C4-2B (cell line): ENCODE measurements at regions not wholly inside any gene's neighbourhood (a gene's known extent, or its start where the extent isn't known, plus 50 kb on each side); places are given as distances from the start of the nearest gene placed in this dataset.
"Not testable (repeated sequence)": the region's sequence is repeated elsewhere in the genome, so short reads cannot be mapped to it uniquely, and the experiment has no call there.

Experiments
- ZFX ChIP-seq: fragments of 450-650 bp; IDR thresholded peaks from 2 replicates; pipeline ENCODE4 v1.6.1; 2017
- TF ChIP-seq, protein P1 (sequence below): fragments of 450-650 bp; conservative IDR thresholded peaks from 2 replicates; pipeline ENCODE4 v1.5.1; 2017; ENCODE audit warnings: mild to moderate bottlenecking

DNA sequence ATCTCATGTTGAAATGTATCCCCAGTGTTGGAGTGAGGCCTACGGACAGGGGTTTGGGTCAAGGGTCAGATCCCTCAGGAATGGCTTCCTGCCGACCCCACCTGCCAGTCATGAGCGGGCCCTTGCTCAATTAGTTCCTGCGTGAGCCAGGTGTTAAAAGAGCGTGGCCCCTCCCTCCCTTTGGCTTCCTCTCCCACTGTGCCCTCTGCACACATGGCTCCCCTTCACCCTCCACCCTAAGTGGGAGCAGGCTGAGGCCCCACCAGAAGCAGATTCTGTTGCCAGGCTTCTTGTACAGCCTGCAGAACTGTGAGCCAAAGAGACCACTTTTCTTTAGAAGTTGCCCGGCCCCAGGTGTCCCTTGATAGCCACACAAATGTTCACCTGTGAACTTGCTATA, 193.3 kb downstream of the NPIPB11 start:
- TF ChIP-seq, protein P1, sequence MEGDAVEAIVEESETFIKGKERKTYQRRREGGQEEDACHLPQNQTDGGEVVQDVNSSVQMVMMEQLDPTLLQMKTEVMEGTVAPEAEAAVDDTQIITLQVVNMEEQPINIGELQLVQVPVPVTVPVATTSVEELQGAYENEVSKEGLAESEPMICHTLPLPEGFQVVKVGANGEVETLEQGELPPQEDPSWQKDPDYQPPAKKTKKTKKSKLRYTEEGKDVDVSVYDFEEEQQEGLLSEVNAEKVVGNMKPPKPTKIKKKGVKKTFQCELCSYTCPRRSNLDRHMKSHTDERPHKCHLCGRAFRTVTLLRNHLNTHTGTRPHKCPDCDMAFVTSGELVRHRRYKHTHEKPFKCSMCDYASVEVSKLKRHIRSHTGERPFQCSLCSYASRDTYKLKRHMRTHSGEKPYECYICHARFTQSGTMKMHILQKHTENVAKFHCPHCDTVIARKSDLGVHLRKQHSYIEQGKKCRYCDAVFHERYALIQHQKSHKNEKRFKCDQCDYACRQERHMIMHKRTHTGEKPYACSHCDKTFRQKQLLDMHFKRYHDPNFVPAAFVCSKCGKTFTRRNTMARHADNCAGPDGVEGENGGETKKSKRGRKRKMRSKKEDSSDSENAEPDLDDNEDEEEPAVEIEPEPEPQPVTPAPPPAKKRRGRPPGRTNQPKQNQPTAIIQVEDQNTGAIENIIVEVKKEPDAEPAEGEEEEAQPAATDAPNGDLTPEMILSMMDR = not testable (repeated sequence)
- not testable (repeated sequence) for TF ChIP-seq ZFX
